GM12878 (cell line): ENCODE measurements at regions not wholly inside any gene's neighbourhood (a gene's known extent, or its start where the extent isn't known, plus 50 kb on each side); places are given as distances from the start of the nearest gene placed in this dataset.

Experiments used
- ATAC-seq: fragments of 200-7000 bp; cut with Tn5 transposase; 3 replicates; pipeline ENCODE4 v1.9.1; 2020; ENCODE audit warnings: mild to moderate bottlenecking, moderate library complexity
- BruUV-seq: library from RNA; stranded (reverse); fragments of 400-500 nt; replicated peaks from 2 replicates; lab custom pipeline; 2021; lab: Mats Ljungman, UMichigan
- CTCF ChIA-PET: fragments of 300-600 bp; sonication (Branson Sonifier 250); formaldehyde crosslinking; extraction: SDS; loops from one replicate; lab custom pipeline; 2021; ENCODE audit warnings: inconsistent platforms; lab: Yijun Ruan, JAX
- POLR2A ChIA-PET: fragments of 350-600 bp; formaldehyde crosslinking; extraction: SDS; loops from one replicate; lab custom pipeline; 2021; ENCODE audit warnings: inconsistent platforms; lab: Charles Lee
- RAD21 ChIA-PET: fragments of 300-600 bp; sonication (Branson Sonifier 250); formaldehyde crosslinking; loops from one replicate; lab custom pipeline; 2023; ENCODE audit warnings: antibody characterized with exemption; ENCODE audit not compliant: unreplicated experiment; lab: Charles Lee
- SMC1A ChIA-PET: fragments of 300-600 bp; sonication (Branson Sonifier 250); formaldehyde crosslinking; loops from one replicate; lab custom pipeline; 2023; ENCODE audit not compliant: unreplicated experiment, uncharacterized antibody; lab: Charles Lee
- DNase-seq: peaks from one replicate; pipeline ENCODE4 v3.0.0-alpha.2; 2011; ENCODE audit warnings: low read depth, low spot score
- FAIRE-seq: peaks from 3 replicates; lab custom pipeline; 2011; peaks lifted over from hg19 to GRCh38; lab: Jason Lieb, UNC
- H2AFZ ChIP-seq: 2 replicates; pipeline ENCODE4 v1.6.0; 2011; ENCODE audit warnings: low read depth, low read length, control low read depth; ENCODE audit not compliant: control insufficient read depth
- H3K27ac ChIP-seq: 2 replicates; pipeline ENCODE4 v1.5.1; 2011; ENCODE audit warnings: control low read depth; ENCODE audit not compliant: control insufficient read depth, insufficient read depth
- H3K27me3 ChIP-seq, 2 experiments: replicated peaks in 1 of 2; 2 replicates each; pipeline versions ENCODE4 v1.6.0 to v1.6.1; 2011; ENCODE audit warnings: low read length in 1 of 2; ENCODE audit not compliant: control insufficient read depth in 2 of 2, insufficient read depth in 2 of 2
- H3K36me3 ChIP-seq, 2 experiments: 2 replicates each; pipeline ENCODE4 v1.5.1; 2011; ENCODE audit warnings: low read length in 1 of 2; ENCODE audit not compliant: control insufficient read depth in 2 of 2, insufficient read depth in 2 of 2
- H3K4me1 ChIP-seq: 2 replicates; pipeline ENCODE4 v1.6.1; 2011; ENCODE audit warnings: mild to moderate bottlenecking, low read length, moderate library complexity, mixed read lengths; ENCODE audit not compliant: control insufficient read depth, insufficient read depth
- H3K4me2 ChIP-seq: 2 replicates; pipeline ENCODE4 v1.6.0; 2011; ENCODE audit warnings: control low read depth; ENCODE audit not compliant: control insufficient read depth, insufficient read depth
- H3K4me3 ChIP-seq: fragments of 200-600 bp; sonication (generic); 2 replicates; pipeline ENCODE4 v1.5.1; 2016
- H3K79me2 ChIP-seq: 2 replicates; pipeline ENCODE4 v1.6.0; 2011; ENCODE audit warnings: low read length; ENCODE audit not compliant: control insufficient read depth, insufficient read depth
- H3K9ac ChIP-seq: 2 replicates; pipeline ENCODE4 v1.8.0; 2011; ENCODE audit warnings: low read length, control low read depth, mixed read lengths; ENCODE audit not compliant: control insufficient read depth, insufficient read depth
- H3K9me3 ChIP-seq: replicated peaks from 3 replicates; pipeline ENCODE4 v1.5.1; 2011; ENCODE audit warnings: mild to moderate bottlenecking, low read length; ENCODE audit not compliant: control insufficient read depth, insufficient read depth
- H4K20me1 ChIP-seq: 2 replicates; pipeline ENCODE4 v1.6.0; 2011; ENCODE audit not compliant: control insufficient read depth, insufficient read depth
- ATF2 ChIP-seq: IDR thresholded peaks from 2 replicates; pipeline ENCODE4 v1.6.1; 2012; ENCODE audit warnings: low read length, inconsistent platforms
- ATF7 ChIP-seq: fragments of 450-650 bp; IDR thresholded peaks from 2 replicates; pipeline ENCODE4 v1.6.1; 2016; ENCODE audit warnings: low read depth, mild to moderate bottlenecking
- CEBPZ ChIP-seq: fragments of 150-350 bp; IDR thresholded peaks from 2 replicates; pipeline ENCODE4 v1.6.1; 2016; ENCODE audit warnings: low read depth, low read length
- FOXK2 ChIP-seq: fragments of 450-650 bp; IDR thresholded peaks from 2 replicates; pipeline ENCODE4 v1.6.1; 2017; ENCODE audit warnings: mild to moderate bottlenecking, moderate library complexity
- GATAD2B ChIP-seq: fragments of 450-650 bp; conservative IDR thresholded peaks from 2 replicates; pipeline ENCODE4 v1.6.1; 2017; ENCODE audit warnings: low read depth, mild to moderate bottlenecking, moderate library complexity
- NFYB ChIP-seq: IDR thresholded peaks from 2 replicates; pipeline ENCODE4 v1.6.1; 2011; ENCODE audit warnings: low read depth, mild to moderate bottlenecking, low read length, improper control_type of control experiment, moderate library complexity; ENCODE audit not compliant: insufficient read depth
- NR2C2 ChIP-seq: IDR thresholded peaks from 2 replicates; pipeline ENCODE4 v1.6.1; 2011; ENCODE audit warnings: borderline replicate concordance, low read depth; ENCODE audit not compliant: control insufficient read depth, insufficient read length
- RCOR1 ChIP-seq: conservative IDR thresholded peaks from 2 replicates; pipeline ENCODE4 v1.6.1; 2012; ENCODE audit warnings: low read depth, low read length, improper control_type of control experiment
- ZNF384 ChIP-seq: IDR thresholded peaks from 2 replicates; pipeline ENCODE4 v1.6.1; 2012; ENCODE audit warnings: low read depth, mild to moderate bottlenecking, low read length, improper control_type of control experiment, borderline replicate concordance
- WGBS: methylation state at CpG from one replicate; pipeline ENCODE4 v1.1.6; 2016; ENCODE audit warnings: low lambda C conversion rate; ENCODE audit not compliant: insufficient replicate concordance, insufficient coverage; ENCODE audit errors: missing lambda C conversion rate; 5-methylcytosine and 5-hydroxymethylcytosine counted together
- in situ Hi-C: fragments of 300-500 bp; cut with MboI; formaldehyde crosslinking; loops from 9 replicates; pipeline ENCODE4 v1.14.3; 2018; ENCODE audit warnings: mixed read lengths
- intact Hi-C: fragments of 100-400 bp; cut with micrococcal nuclease; formaldehyde crosslinking; loops from one replicate; pipeline ENCODE4 v1.14.2; 2022; ENCODE audit not compliant: unreplicated experiment

- TF ChIP-seq FOXK2 (no peak), NFYB (no peak), ZNF384 (no peak), NR2C2 (no peak), ATF2 (no peak)
- Histone ChIP-seq H3K27me3 (no peaks in the 10 kb centered on the region; a peak in 1 of 4 replicates), H3K4me1 (no peaks in the 10 kb centered on the region), H3K27ac (no peak overlapping the region), H3K9ac (no peak overlapping the region), H3K36me3 (no peaks in the 10 kb centered on the region), H3K9me3 (no peaks in the 10 kb centered on the region), H3K4me3 (no peak overlapping the region), H3K4me2 (no peak overlapping the region), H3K79me2 (no peaks in the 10 kb centered on the region), H2AFZ (no peak overlapping the region), H4K20me1 (no peaks in the 10 kb centered on the region)
- ChIA-PET POLR2A (no interaction called here), RAD21 (no interaction called here), CTCF (interaction anchor here (0.7 kb wide), 1 partner anchor 185 kb away, joined by 3 read pairs; no protein-coding TSS in a partner anchor), SMC1A (no interaction called here)
- in situ Hi-C loops (no loop called here), intact Hi-C loops (no loop called here)
- WGBS: 48% methylated on average over 10 of the region's 10 CpGs
- no TSS peak for BruUV-seq
- ATAC-seq (no peak), DNase-seq (no peak), FAIRE-seq (no peak)
Observed at GRCh38 chr16:17845031-17845430, 374.3 kb upstream of the XYLT1 start.

GRCh38 chr16:17843905-17844304 is 373.1 kb upstream of the XYLT1 start:
- ChIA-PET POLR2A (no interaction called here), RAD21 (no interaction called here), SMC1A (no interaction called here), CTCF (no interaction called here)
- no peak for FAIRE-seq
- DNase-seq: no peak
- Histone ChIP-seq H3K4me2 (no peak overlapping the region), H3K36me3 (no peaks in the 10 kb centered on the region), H3K4me3 (no peak overlapping the region), H3K4me1 (no peaks in the 10 kb centered on the region), H2AFZ (no peak overlapping the region), H4K20me1 (no peaks in the 10 kb centered on the region), H3K79me2 (no peaks in the 10 kb centered on the region), H3K9ac (no peak overlapping the region), H3K9me3 (no peaks in the 10 kb centered on the region), H3K27ac (no peak overlapping the region), H3K27me3 (no peaks in the 10 kb centered on the region; a peak in 1 of 4 replicates)
- in situ Hi-C loops (no loop called here), intact Hi-C loops (no loop called here)
- WGBS: 20% methylated on average over 6 of the region's 6 CpGs
- no TSS peak for BruUV-seq
- ATAC-seq: no peak
- TF ChIP-seq CEBPZ (no peak), RCOR1 (no peak), ATF7 (no peak), GATAD2B (no peak)
